Esophagus squamous epithelium (tissue), 4 donors: ENCODE measurements at regions not wholly inside any gene's neighbourhood (a gene's known extent, or its start where the extent isn't known, plus 50 kb on each side); places are given as distances from the start of the nearest gene placed in this dataset.

Source experiments
- POLR2A ChIP-seq, 4 donors: fragments of 450-650 bp; IDR thresholded peaks; one replicate each; pipeline ENCODE4 v1.6.1; 2017; ENCODE audit warnings: antibody characterized with exemption in 4 of 4, mild to moderate bottlenecking in 4 of 4, moderate library complexity in 3 of 4
- TF ChIP-seq, protein P1 (sequence below), 6 experiments: fragments of 450-650 bp in 4 of 6; fragments of 200-600 bp in 2 of 6; sonication (generic) in 2 of 6; IDR thresholded peaks; one replicate each; pipeline ENCODE4 v1.5.1; 2016 to 2019; ENCODE audit warnings: antibody characterized with exemption in 6 of 6, mild to moderate bottlenecking in 4 of 6, moderate library complexity in 4 of 6

DNA sequence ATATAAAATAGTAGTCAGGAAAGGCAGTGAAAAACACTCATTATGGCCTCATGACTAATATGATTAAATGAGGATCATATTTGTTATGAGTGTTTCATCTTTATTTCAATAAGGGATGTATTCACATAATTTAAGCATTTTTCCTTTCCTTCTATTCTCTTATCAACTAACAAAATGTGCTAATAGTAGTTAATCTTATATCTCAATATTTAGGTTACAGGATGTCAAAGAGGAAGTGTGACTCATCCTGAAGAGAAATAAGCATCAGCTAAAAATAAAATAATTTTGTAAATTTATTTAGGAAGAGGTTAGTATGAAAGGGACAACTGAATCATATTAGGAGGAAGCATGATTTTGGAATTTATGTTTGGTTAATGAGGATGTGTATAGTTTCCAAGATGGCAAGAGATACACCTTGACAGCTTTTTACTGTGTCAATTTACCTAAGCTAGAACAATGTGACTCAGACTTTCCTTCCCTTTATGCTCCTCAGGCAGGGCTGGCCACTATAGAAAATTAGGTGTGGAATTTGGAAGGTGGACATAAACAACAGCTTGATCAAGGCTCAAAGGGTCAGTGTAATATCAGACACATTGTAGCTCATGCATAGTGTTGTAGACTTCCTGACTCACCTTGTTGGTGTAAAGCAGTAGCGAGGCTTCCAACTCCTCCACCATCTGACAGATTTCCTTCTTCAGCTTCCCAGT is 172.7 kb downstream of the SLITRK1 start:
- TF ChIP-seq, protein P1, sequence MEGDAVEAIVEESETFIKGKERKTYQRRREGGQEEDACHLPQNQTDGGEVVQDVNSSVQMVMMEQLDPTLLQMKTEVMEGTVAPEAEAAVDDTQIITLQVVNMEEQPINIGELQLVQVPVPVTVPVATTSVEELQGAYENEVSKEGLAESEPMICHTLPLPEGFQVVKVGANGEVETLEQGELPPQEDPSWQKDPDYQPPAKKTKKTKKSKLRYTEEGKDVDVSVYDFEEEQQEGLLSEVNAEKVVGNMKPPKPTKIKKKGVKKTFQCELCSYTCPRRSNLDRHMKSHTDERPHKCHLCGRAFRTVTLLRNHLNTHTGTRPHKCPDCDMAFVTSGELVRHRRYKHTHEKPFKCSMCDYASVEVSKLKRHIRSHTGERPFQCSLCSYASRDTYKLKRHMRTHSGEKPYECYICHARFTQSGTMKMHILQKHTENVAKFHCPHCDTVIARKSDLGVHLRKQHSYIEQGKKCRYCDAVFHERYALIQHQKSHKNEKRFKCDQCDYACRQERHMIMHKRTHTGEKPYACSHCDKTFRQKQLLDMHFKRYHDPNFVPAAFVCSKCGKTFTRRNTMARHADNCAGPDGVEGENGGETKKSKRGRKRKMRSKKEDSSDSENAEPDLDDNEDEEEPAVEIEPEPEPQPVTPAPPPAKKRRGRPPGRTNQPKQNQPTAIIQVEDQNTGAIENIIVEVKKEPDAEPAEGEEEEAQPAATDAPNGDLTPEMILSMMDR (IDR thresholded peaks at IDR 0.05) = no peak
- no peak for TF ChIP-seq POLR2A (IDR thresholded peaks at IDR 0.05)
